GM12892 (cell line): ENCODE measurements at regions not wholly inside any gene's neighbourhood (a gene's known extent, or its start where the extent isn't known, plus 50 kb on each side); places are given as distances from the start of the nearest gene placed in this dataset.

Experiments used
- POLR2A ChIP-seq: IDR thresholded peaks from 2 replicates; pipeline ENCODE4 v1.6.1; 2011; ENCODE audit warnings: low read depth, low read length, control low read depth
- POLR2AphosphoS5 ChIP-seq: IDR thresholded peaks from 2 replicates; pipeline ENCODE4 v1.6.1; 2011; ENCODE audit warnings: low read depth, low read length, control low read depth

- TF ChIP-seq POLR2AphosphoS5: no peak
- no peak for TF ChIP-seq POLR2A
These were observed 380.0 kb upstream of the MARCKS start for GRCh38 chr6:113476937-113477839.
